KOPT-K1 (cell line): ENCODE measurements at regions not wholly inside any gene's neighbourhood (a gene's known extent, or its start where the extent isn't known, plus 50 kb on each side); places are given as distances from the start of the nearest gene placed in this dataset.
"Not testable (repeated sequence)": the region's sequence is repeated elsewhere in the genome, so short reads cannot be mapped to it uniquely, and the experiment has no call there.

ENCODE experiments used
- H3K27ac ChIP-seq: fragments of 200-600 bp; sonication (generic); 2 replicates; pipeline ENCODE4 v1.5.1; 2016; ENCODE audit warnings: antibody characterized with exemption, mild to moderate bottlenecking, low read depth, low read length; ENCODE audit not compliant: poor library complexity, severe bottlenecking
- H3K36me3 ChIP-seq: fragments of 200-600 bp; sonication (generic); 2 replicates; pipeline ENCODE4 v1.5.1; 2017; ENCODE audit warnings: antibody characterized with exemption, mild to moderate bottlenecking, low read length, moderate library complexity; ENCODE audit not compliant: insufficient read depth
- H3K9me3 ChIP-seq: fragments of 200-600 bp; sonication (generic); 2 replicates; pipeline ENCODE4 v1.5.1; 2017; ENCODE audit warnings: antibody characterized with exemption, low read length, mild to moderate bottlenecking; ENCODE audit not compliant: insufficient read depth, poor library complexity, severe bottlenecking

DNA sequence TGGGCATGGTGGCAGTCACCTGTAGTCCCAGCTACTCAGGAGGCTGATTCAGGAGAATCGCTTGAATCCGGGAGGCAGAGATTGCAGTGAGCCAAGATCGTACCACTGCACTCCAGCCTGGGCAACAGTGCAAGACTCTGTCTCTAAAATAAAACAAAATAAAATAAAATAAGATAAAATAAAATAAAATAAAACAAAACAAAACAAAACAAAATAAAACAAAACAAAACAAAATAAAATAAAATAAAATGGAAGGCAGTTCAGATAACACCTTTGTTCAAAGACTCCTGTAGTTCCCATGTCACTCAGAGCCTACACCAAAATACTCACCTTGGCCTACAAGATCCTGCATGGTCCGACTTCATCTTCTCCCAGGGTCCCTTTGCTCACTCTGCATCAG lies 61.3 kb downstream of the SYF2 start:
- not testable (repeated sequence) for H3K9me3 ChIP-seq, H3K36me3 ChIP-seq, H3K27ac ChIP-seq

DNA sequence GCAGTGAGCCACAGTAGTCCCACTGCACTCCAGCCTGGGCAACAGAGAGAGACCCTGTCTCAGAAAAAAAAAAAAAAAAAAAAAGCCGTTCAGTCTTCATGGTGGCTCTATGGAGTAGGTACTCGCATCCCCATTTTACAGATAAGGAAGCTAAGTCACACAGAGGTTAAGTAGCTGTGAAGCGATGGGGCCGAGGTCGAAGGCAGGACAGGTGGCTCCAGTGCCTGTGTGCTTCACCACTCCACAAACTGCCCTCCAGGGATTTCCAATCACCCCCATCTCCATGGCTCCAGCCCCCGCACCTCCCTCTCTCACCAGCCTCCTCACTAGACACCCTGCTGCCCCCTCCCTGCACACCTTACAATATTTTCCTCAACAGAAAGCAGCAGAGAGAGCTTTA lies 61.9 kb downstream of the SYF2 start:
- Histone ChIP-seq H3K27ac (no peak overlapping the region), H3K36me3 (no peaks in the 10 kb centered on the region), H3K9me3 (no peaks in the 10 kb centered on the region)

DNA sequence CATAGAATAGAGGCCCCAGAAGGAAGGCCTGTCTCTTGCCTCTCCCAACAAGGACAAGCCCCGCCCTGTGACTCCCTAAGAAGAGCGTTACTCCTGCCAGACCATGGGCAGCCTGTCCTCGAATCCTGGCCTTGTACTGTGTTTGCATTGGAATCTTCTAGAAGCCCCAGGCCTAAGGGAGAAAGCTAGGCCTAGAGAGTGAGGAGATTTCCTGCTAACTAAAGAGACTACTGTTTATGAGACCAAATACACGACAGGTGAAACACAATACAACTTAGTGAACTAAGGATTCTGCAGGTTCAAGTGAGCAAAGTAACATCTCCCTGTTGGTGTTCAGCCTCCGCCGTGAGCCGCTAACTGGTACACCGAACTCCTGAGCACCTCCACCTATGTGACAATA lies 62.7 kb downstream of the SYF2 start:
- H3K9me3 ChIP-seq = no peaks in the 10 kb centered on the region
- no peaks in the 10 kb centered on the region for H3K36me3 ChIP-seq
- H3K27ac ChIP-seq = no peak overlapping the region

DNA sequence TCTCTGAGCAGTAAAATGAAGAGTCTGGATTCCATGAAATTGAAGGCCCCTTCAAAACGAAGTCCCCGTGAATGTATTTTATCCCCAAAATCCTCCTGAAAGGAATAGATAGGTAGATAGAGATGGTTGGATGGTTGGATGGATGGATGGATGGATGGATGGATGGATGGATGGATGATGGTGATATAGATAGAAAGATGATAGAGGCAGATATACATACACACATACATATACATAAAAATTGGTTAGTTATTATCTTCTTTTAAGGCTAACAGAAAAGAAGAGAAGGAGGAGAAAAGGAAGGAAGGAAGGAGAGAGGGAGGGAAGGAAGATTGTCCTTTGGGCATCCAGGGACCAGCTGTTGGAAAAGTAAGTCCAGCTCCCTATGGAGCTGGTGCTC lies 63.1 kb downstream of the SYF2 start:
- Histone ChIP-seq H3K9me3 (no peaks in the 10 kb centered on the region), H3K36me3 (no peaks in the 10 kb centered on the region), H3K27ac (no peak overlapping the region)

DNA sequence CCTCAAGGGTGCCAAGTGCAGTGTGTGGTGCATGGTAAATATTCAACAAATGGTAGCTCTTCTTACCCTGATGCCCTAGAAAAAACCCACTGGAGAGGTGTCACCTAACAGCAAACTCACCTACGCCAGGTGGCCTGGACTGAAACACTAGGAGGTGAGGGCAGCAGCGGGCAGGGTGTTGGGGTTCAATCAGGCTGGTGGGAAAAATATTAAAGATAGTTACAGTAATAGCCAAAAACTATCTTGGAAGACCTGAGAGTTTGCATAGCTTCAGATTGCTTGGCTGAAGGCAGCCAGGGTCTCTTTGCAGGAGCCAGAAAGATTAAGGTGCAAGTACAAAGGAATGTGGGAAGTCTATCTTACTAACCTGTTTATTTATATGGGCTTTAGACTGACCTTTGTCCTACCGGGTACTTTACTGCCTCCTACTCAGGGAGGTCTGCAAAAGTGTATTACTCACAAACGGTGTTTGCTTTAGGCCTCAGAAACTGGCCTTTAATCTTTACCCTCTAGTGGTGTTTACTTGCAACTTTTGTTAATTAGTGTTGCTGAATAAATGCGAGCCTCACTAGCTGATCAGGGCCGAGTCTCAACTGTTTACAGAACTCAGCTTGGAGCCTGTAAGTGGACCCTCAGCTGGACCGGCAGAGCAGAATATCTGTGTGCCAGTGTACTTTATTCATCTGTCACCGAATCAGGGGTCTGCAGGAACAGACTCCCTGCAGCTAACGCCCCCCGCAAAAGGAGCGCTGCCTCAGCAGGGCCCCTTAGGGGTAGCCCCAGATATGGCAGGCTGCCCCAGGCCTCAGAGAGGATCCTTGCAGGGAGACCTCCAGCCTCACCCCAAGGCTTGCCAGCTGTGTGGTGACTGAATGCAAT lies 63.9 kb downstream of the SYF2 start:
- no peak overlapping the region for H3K27ac ChIP-seq
- no peaks in the 10 kb centered on the region for H3K36me3 ChIP-seq
- no peaks in the 10 kb centered on the region for H3K9me3 ChIP-seq

DNA sequence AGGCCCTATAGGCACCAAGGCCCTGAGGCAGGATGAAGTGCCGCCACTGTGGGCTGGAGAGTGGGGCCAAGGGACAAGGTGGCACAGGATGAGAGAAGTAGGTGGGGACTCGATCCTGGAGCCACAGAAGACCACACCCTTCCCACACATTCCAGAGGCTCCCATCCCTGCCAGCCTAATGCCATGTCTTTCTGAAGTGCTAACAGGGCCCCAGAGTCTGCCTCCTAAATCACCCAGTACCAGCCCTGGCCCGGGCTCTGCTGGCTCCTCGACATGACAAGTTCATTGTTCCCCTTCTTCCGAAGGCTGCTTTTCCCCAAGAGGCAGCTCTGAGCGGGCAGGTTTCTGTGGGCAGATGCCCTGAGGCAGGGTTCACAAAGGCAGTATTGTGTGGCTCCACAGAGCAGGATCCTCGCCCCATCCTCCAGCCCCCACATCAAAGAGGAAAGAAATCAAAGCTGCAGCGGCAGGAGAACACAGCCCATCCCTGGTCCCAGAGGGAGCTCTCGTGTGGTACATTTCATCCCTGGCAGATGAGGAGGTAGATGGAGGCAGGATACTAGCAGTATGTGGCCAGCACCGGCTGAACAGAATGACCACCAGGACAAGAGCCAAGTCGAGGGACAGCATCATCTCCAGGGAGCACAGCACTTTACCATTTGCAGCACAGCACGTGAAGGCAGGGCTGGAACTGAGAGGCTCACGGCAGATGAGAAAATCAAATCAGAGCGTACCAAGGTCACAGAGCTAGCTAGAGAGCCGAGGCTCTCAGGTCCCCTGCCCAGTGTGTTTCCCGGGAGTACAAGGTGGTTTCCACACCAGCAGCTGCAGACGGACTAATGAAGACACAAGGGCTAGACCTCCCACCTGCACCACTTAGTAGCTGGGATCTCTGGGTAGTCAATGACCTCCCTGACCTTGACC lies 64.8 kb downstream of the SYF2 start:
- no peaks in the 10 kb centered on the region for H3K36me3 ChIP-seq
- no peaks in the 10 kb centered on the region for H3K9me3 ChIP-seq
- H3K27ac ChIP-seq = no peak overlapping the region

DNA sequence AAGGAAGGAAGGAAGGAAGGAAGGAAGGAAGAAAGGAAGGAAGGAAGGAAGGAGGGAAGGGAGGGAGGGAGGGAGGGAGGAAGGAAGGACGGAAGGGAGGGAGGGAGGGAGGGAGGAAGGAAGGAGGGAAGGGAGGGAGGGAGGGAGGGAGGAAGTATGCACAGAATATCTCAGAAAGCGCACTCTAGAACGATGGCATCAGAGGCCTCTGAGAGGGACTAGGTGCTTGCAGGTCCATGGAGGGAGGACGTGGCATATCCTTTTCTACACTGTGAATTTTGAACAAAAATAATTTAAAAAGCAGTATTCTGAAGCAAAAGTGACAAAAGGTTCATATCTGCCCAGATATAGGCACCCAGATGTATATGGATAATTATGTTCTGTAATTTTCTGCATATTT lies 65.5 kb downstream of the SYF2 start:
- Histone ChIP-seq H3K36me3 (no peaks in the 10 kb centered on the region), H3K9me3 (no peaks in the 10 kb centered on the region), H3K27ac (no peak overlapping the region)

DNA sequence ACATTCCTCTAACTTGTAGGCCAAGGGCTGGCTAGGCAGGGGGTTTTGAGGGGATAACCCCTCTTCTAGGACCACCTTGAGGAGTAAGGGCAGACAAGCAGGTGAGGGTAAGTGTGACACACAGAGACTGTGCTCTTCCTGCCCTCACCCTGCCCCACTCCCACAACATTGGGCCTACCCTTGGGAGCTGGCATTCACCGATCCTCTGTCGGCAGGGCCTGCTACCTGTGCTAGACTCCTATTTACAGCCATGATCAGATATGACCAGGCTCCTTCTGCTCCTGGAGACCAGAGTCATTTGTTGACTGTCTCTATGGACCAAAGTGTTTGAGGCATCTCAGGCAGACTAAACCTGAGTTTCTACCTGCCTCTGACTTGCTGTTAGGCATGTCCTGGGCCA lies 68.3 kb downstream of the SYF2 start:
- H3K9me3 ChIP-seq = no peaks in the 10 kb centered on the region
- H3K27ac ChIP-seq = no peak overlapping the region
- no peaks in the 10 kb centered on the region for H3K36me3 ChIP-seq

DNA sequence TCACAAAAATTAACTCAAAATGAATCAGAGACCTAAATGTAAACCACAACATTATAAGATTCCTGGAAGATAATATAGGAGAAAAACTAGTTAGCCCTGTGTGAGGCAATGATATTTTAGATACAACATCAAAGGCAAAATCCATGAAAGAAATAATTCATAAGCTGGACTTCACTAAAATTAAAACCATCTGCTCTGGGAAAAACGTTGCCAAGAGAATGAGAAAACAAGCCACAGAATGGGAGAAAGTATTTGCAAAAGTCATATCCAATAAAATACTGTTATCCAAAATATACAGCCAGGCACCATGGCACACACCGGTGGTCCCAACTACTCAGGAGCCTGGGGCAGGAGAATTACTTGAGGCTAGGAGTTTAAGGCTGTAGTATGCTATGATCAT lies 70.3 kb downstream of the SYF2 start:
- H3K9me3 ChIP-seq = peaks cover 11% of the 10 kb centered on the region
- no peak overlapping the region for H3K27ac ChIP-seq
- no peaks in the 10 kb centered on the region for H3K36me3 ChIP-seq

DNA sequence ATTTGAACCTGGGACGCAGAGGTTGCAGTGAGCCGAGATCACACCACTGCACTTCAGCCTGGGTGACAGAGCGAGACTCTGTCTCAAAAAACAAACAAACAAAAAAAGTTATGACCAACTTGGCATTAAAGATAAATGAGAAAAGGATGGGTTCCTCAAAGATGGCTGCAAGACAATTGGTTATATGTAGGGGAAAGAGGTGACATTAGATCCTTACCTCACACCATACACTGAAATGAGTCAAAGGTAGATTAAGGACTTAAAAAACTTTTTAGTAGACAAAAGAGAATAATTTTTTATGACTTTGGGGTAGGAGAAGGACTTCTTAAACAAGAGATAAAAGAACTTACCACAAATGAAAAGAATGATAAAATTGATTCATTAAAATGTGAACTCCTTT lies 74.5 kb downstream of the SYF2 start:
- no peak overlapping the region for H3K27ac ChIP-seq
- peaks cover 14% of the 10 kb centered on the region for H3K9me3 ChIP-seq
- no peaks in the 10 kb centered on the region for H3K36me3 ChIP-seq

DNA sequence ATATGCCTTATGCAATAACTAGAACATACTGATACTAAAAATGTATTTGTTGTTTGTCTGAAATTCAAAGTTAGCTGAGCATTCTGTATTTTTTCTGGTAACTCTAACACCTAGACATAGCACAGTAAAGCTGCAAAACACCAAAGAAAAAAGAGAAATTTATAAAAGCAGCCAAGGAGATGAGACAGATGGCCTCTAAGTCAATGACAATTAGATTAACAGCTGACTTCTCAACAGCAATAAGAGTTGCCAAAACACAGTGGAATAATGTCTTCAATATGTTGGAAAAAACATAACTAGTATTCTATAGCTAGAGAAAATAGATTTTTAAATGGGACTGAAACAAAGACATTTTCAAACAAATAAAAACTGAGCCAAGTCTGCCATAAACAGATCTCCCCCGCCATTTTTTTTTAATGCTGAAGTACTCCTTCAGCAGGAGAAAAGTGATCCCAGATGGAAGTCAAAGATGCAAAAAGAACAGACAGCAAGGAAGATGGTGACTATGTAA lies 81.3 kb downstream of the SYF2 start:
- Histone ChIP-seq H3K27ac (no peak overlapping the region), H3K9me3 (peaks cover 2% of the 10 kb centered on the region), H3K36me3 (no peaks in the 10 kb centered on the region)

DNA sequence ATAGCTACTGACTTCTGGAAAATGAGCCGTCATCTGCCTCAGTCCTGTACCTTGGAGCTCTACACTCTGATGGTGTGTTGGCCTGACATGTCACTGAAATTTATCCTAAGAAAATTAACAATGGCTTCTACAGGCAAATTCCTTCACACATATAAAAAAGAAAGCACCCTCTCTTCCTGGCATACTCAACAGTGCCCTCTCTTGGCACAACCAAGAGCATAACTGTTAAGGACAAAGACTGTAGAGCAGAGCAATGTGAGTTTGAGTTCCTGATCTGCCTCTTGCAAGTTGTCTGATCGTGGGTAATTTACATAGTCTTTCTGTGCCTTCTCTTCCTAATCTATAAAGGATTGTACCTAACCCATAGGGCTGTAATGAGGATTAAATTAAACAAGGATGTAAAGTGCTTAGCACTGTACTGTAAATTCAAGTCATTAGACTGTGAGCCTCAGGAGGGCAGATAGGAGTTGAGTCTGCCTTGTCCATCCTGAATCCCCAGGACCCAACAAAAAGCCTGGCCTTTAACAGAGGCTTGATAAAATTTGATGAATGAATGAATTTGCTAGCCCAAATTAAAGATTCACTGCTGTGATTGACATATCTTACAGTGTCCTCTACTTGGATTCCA lies 83.5 kb downstream of the SYF2 start:
- H3K36me3 ChIP-seq = no peaks in the 10 kb centered on the region
- peaks cover 2% of the 10 kb centered on the region for H3K9me3 ChIP-seq
- H3K27ac ChIP-seq = no peak overlapping the region

DNA sequence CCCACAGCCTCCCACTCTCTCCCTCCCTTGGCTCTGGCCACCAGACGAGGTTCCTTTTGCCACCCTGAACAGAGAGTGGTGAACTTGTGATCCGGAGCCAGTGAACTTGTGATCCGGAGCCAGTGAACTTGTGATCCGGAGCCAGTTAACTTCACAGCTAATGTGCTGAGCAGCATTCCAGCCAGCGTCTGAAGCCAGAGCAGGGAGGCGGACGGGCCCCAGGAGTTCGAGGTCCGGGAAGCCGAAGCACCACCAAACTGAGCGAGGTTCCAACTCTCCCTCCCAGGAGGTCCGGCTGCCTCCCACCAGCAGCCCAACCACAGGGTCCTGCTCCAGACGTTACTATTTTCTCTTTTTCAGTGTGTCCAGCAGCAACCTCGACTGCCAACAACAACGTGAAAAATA lies 85.8 kb downstream of the SYF2 start:
- no peak overlapping the region for H3K27ac ChIP-seq

DNA sequence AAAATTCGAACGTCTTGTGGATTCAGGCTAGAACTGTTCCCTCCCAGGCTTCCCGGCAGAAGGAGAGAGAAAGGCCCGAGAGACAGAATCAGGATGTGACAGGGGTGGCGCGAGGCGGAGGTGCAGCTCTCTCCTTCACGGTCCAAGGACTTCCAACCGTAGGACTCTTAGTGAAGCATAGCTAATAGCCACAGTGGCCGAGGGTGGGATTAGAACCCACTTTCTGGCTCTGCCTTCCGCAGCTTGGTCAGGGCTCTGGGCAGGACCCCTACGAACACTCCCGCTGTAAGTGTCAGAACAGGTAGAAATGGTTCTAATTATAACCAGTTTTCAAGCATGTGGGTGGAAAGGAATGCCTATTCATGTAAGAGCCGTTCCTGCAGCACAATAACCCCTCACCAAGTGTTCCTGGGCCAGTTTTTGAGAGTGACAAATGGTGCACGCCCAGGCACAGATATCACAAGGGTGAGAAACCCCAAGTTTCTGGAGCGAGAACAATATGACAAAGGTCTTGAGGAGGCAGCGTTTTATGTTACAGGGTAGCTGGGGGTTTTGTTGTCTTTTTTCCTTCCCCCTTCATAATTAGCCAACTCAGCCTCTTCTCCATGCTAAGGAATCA lies 86.4 kb downstream of the SYF2 start:
- Histone ChIP-seq H3K36me3 (no peaks in the 10 kb centered on the region), H3K9me3 (no peaks in the 10 kb centered on the region), H3K27ac (no peak overlapping the region)

More for the DNA sequence above, 85.8 kb downstream of the SYF2 start:
- Histone ChIP-seq H3K36me3 (no peaks in the 10 kb centered on the region), H3K9me3 (no peaks in the 10 kb centered on the region)
